Hepatocyte (in vitro differentiated cells): ENCODE measurements at regions not wholly inside any gene's neighbourhood (a gene's known extent, or its start where the extent isn't known, plus 50 kb on each side); places are given as distances from the start of the nearest gene placed in this dataset.

Experiments
- DNase-seq: peaks from one replicate; pipeline ENCODE4 v3.0.0-alpha.2; 2016; ENCODE audit warnings: low spot score
- H2AFZ ChIP-seq: fragments of 200-600 bp; sonication (generic); 2 replicates; pipeline ENCODE4 v1.6.0; 2016; ENCODE audit warnings: antibody characterized with exemption, mild to moderate bottlenecking
- H3K27ac ChIP-seq: fragments of 200-600 bp; sonication (generic); 2 replicates; pipeline ENCODE4 v1.5.1; 2016; ENCODE audit warnings: mild to moderate bottlenecking
- H3K27me3 ChIP-seq: fragments of 200-600 bp; sonication (generic); 2 replicates; pipeline ENCODE4 v1.6.1; 2016
- H3K36me3 ChIP-seq: fragments of 200-600 bp; sonication (generic); replicated peaks from 2 replicates; pipeline ENCODE4 v1.5.1; 2016; ENCODE audit warnings: low read depth; ENCODE audit not compliant: insufficient read depth
- H3K4me1 ChIP-seq: fragments of 200-600 bp; sonication (generic); 2 replicates; pipeline ENCODE4 v1.5.1; 2016; ENCODE audit warnings: mild to moderate bottlenecking, moderate library complexity; ENCODE audit not compliant: insufficient read depth
- H3K4me2 ChIP-seq: fragments of 200-600 bp; sonication (generic); 2 replicates; pipeline ENCODE4 v1.6.0; 2016
- H3K4me3 ChIP-seq: fragments of 200-600 bp; sonication (generic); 2 replicates; pipeline ENCODE4 v1.5.1; 2016; ENCODE audit warnings: mild to moderate bottlenecking
- H3K79me2 ChIP-seq: fragments of 200-600 bp; sonication (generic); 2 replicates; pipeline ENCODE4 v1.6.0; 2017; ENCODE audit warnings: mild to moderate bottlenecking
- H3K9me2 ChIP-seq: fragments of 200-600 bp; sonication (generic); replicated peaks from 2 replicates; pipeline ENCODE4 v1.6.0; 2017; ENCODE audit warnings: mild to moderate bottlenecking; ENCODE audit not compliant: insufficient read depth
- H3K9me3 ChIP-seq: fragments of 200-600 bp; sonication (generic); 2 replicates; pipeline ENCODE4 v1.5.1; 2016; ENCODE audit warnings: low read depth, mild to moderate bottlenecking
- H4K20me1 ChIP-seq: fragments of 200-600 bp; sonication (generic); 2 replicates; pipeline ENCODE4 v1.6.0; 2016; ENCODE audit warnings: mild to moderate bottlenecking; ENCODE audit not compliant: insufficient read depth, poor library complexity, severe bottlenecking
- EZH2 ChIP-seq: fragments of 200-600 bp; sonication (generic); IDR thresholded peaks from 2 replicates; pipeline ENCODE4 v1.6.1; 2016; ENCODE audit warnings: antibody characterized with exemption, mild to moderate bottlenecking, borderline replicate concordance
- EZH2phosphoT487 ChIP-seq: fragments of 200-600 bp; sonication (generic); IDR thresholded peaks from one replicate; pipeline ENCODE4 v1.6.1; 2018; ENCODE audit warnings: antibody characterized with exemption, mild to moderate bottlenecking, low read depth, moderate library complexity; ENCODE audit not compliant: unreplicated experiment, severe bottlenecking
- WGBS: methylation state at CpG from one replicate; pipeline ENCODE4 v1.1.6; 2016; ENCODE audit warnings: low lambda C conversion rate; ENCODE audit errors: missing lambda C conversion rate; 5-methylcytosine and 5-hydroxymethylcytosine counted together
- TF ChIP-seq, protein P1 (sequence below): fragments of 200-600 bp; sonication (generic); IDR thresholded peaks from 2 replicates; pipeline ENCODE4 v1.5.1; 2016; ENCODE audit warnings: antibody characterized with exemption, mild to moderate bottlenecking; ENCODE audit not compliant: poor library complexity

DNA sequence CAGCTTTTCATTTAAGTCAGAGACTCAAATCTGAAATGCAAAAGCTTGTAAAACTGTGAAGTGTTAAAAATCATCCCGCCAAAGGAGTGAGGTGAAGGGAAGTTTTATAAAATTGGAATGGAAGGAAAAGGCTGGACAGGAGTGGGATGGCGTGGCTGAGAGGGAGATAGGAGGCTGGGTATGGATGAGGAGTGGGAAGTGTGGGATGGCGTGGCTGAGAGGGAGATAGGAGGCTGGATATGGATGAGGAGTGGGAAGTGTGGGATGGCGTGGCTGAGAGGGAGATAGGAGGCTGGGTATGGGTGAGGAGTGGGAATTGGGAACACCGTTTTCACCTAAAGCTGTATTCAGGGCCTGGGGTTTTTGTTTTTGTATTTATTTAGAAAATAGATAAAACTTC is 59.4 kb upstream of the NKX2-2 start:
- H2AFZ ChIP-seq: no peak overlapping the region
- H3K4me1 ChIP-seq: no peaks in the 10 kb centered on the region
- WGBS: 75% methylated on average over 5 of the region's 5 CpGs
- no peaks in the 10 kb centered on the region for H3K79me2 ChIP-seq
- peaks cover 19% of the 10 kb centered on the region for H3K27me3 ChIP-seq
- no peak for DNase-seq
- no peak overlapping the region for H3K4me3 ChIP-seq
- no peaks in the 10 kb centered on the region for H4K20me1 ChIP-seq
- no peaks in the 10 kb centered on the region for H3K9me2 ChIP-seq
- TF ChIP-seq EZH2phosphoT487 (no peak), EZH2 (no peak)
- TF ChIP-seq, protein P1, sequence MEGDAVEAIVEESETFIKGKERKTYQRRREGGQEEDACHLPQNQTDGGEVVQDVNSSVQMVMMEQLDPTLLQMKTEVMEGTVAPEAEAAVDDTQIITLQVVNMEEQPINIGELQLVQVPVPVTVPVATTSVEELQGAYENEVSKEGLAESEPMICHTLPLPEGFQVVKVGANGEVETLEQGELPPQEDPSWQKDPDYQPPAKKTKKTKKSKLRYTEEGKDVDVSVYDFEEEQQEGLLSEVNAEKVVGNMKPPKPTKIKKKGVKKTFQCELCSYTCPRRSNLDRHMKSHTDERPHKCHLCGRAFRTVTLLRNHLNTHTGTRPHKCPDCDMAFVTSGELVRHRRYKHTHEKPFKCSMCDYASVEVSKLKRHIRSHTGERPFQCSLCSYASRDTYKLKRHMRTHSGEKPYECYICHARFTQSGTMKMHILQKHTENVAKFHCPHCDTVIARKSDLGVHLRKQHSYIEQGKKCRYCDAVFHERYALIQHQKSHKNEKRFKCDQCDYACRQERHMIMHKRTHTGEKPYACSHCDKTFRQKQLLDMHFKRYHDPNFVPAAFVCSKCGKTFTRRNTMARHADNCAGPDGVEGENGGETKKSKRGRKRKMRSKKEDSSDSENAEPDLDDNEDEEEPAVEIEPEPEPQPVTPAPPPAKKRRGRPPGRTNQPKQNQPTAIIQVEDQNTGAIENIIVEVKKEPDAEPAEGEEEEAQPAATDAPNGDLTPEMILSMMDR: no peak
- H3K4me2 ChIP-seq: no peak overlapping the region
- no peaks in the 10 kb centered on the region for H3K36me3 ChIP-seq
- no peaks in the 10 kb centered on the region for H3K9me3 ChIP-seq
- no peak overlapping the region for H3K27ac ChIP-seq

DNA sequence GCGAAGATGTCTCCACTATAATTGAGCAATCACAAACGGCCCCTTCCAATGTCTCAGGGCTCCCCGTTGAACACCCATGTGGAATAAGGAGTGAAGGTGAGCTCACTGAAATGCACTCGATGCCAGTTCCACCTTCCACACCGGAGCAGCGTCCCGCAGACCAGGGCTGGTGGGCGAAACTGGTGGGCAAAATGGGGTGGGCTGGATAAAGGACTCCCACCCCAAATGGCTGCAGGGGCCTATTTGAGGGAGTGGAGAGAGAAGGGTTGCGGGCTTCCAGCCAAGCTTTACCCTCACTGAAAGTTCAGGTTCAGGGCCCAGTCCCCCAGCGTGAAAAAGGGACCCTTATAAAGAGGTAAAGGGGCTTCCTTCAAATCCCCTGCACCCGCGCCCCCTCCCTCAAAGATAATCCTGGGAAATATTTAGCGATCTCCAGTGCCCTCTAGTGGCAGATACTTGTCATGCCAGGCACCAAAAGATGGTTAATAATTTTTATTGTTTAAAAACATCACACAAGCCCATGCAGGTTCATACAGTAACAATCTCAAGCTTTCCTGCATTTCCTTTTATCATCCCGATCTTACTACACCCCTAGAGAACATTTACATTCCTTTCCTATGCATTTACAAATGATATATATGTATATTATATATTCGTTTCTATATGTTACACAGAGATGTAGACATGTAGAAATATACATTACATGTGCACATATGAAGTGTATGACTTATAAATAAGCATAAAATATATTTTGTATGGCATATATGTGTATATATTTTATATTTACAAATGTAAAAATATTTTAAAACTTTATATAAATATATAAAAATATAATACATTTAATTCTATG is 58.2 kb upstream of the NKX2-2 start:
- no peaks in the 10 kb centered on the region for H4K20me1 ChIP-seq
- H3K27ac ChIP-seq: no peak overlapping the region
- H3K79me2 ChIP-seq: no peaks in the 10 kb centered on the region
- peak; percentile 23 for DNase-seq
- WGBS: 46% methylated on average over 15 of the region's 15 CpGs
- no peak overlapping the region for H3K4me3 ChIP-seq
- H2AFZ ChIP-seq: no peak overlapping the region
- H3K9me2 ChIP-seq: no peaks in the 10 kb centered on the region
- H3K4me1 ChIP-seq: no peaks in the 10 kb centered on the region
- H3K27me3 ChIP-seq: peaks cover 19% of the 10 kb centered on the region
- no peak overlapping the region for H3K4me2 ChIP-seq
- H3K36me3 ChIP-seq: no peaks in the 10 kb centered on the region
- H3K9me3 ChIP-seq: no peaks in the 10 kb centered on the region
- no peak for TF ChIP-seq EZH2phosphoT487
- TF ChIP-seq, protein P1: peak; percentile 90

DNA sequence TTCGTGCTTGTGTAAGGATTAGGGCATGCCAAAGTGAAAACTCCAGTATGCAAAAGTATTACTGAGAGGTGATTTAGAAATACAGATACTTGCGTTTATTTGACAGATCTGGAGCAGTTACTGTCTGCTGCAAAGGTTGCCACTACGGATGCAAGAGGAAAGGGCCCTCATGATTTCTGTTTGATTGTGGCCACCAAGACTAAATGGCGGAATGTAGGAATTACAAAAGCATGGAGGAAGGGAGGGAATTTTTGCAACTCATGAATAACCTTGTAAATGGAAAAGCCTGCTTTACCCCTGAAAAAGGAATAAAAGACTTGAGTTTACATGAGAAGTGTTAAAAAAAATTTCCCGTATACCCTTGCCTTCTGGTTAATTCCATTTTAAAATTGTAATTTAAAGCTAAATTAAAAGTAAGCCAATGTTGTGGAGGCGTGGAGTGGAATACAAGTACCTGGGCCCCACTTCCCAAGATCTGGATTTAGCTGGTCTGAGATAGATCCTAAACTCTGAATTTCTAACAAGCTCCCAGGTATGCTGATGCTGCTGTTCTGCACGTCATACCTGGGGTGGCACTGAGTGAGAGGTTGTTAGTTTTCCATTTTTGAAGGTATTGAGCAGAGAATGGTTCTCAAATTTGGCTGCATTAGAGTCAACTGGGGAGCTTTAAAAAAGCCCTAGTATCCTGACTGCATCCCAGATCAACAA is 56.6 kb upstream of the NKX2-2 start:
- no peak overlapping the region for H3K4me2 ChIP-seq
- no peak for DNase-seq
- no peaks in the 10 kb centered on the region for H4K20me1 ChIP-seq
- H3K4me1 ChIP-seq: no peaks in the 10 kb centered on the region
- no peaks in the 10 kb centered on the region for H3K79me2 ChIP-seq
- H3K4me3 ChIP-seq: no peak overlapping the region
- no peak overlapping the region for H2AFZ ChIP-seq
- peaks cover 19% of the 10 kb centered on the region for H3K27me3 ChIP-seq
- WGBS: 69% methylated on average over 7 of the region's 7 CpGs
- H3K9me2 ChIP-seq: no peaks in the 10 kb centered on the region
- no peaks in the 10 kb centered on the region for H3K9me3 ChIP-seq
- H3K36me3 ChIP-seq: no peaks in the 10 kb centered on the region
- TF ChIP-seq, protein P1: no peak
- TF ChIP-seq EZH2 (no peak), EZH2phosphoT487 (no peak)
- no peak overlapping the region for H3K27ac ChIP-seq
